K562 (cell line): ENCODE measurements at regions not wholly inside any gene's neighbourhood (a gene's known extent, or its start where the extent isn't known, plus 50 kb on each side); places are given as distances from the start of the nearest gene placed in this dataset.

Experiments
- ATAC-seq: fragments of 200-7000 bp; cut with Tn5 transposase; 3 replicates; pipeline ENCODE4 v1.9.1; 2020; ENCODE audit warnings: moderate library complexity
- BruUV-seq: library from RNA; stranded (reverse); fragments of 400-500 nt; replicated peaks from 2 replicates; lab custom pipeline; 2021; lab: Mats Ljungman, UMichigan
- CTCF ChIA-PET: fragments of 300-600 bp; formaldehyde crosslinking; extraction: SDS; loops from one replicate; lab custom pipeline; 2021; ENCODE audit warnings: low intra/inter-chr PET ratio; lab: Yijun Ruan, JAX
- POLR2A ChIA-PET: fragments of 300-600, 350-650 bp; sonication (Branson Sonifier 250); formaldehyde crosslinking; extraction: SDS; loops from one replicate; lab custom pipeline; 2021; ENCODE audit warnings: antibody characterized with exemption, inconsistent platforms; lab: Yijun Ruan, JAX
- DNase-seq, 4 experiments: peaks; one replicate each; pipeline versions ENCODE4 v3.0.0 to v3.0.0-alpha.2; 2011 to 2018; ENCODE audit warnings: low spot score in 3 of 4, mixed read lengths in 3 of 4; ENCODE audit errors: extremely low read depth in 1 of 4
- FAIRE-seq: peaks from 2 replicates; lab custom pipeline; 2011; peaks lifted over from hg19 to GRCh38; lab: Jason Lieb, UNC
- H2AFZ ChIP-seq: 2 replicates; pipeline ENCODE4 v1.6.0; 2011; ENCODE audit warnings: low read depth, low read length, control low read depth, inconsistent platforms
- H3K27ac ChIP-seq: fragments of 200-600 bp; 3 replicates; pipeline ENCODE4 v1.8.0; 2011; ENCODE audit warnings: low read depth, mild to moderate bottlenecking, control low read depth, inconsistent platforms, low read length, moderate library complexity, mixed read lengths; ENCODE audit errors: extremely low read depth
- H3K27me3 ChIP-seq, 2 experiments: fragments of 300-600 bp in 1 of 2; 2 replicates in 1 of 2; 3 replicates in 1 of 2; pipeline versions ENCODE4 v1.6.0 to v1.8.0; 2011; ENCODE audit warnings: inconsistent platforms in 2 of 2, low read length in 2 of 2, mild to moderate bottlenecking in 1 of 2, mixed read lengths in 1 of 2, moderate library complexity in 1 of 2; ENCODE audit not compliant: control insufficient read depth in 2 of 2, insufficient read depth in 2 of 2
- H3K36me3 ChIP-seq: fragments of 300-600 bp; 3 replicates; pipeline ENCODE4 v1.8.0; 2011; ENCODE audit warnings: mild to moderate bottlenecking, low read length, inconsistent platforms; ENCODE audit not compliant: control insufficient read depth, insufficient read depth
- H3K4me1 ChIP-seq, 2 experiments: fragments of 200-600 bp in 1 of 2; replicated peaks in 1 of 2; 2 replicates in 1 of 2; 3 replicates in 1 of 2; pipeline versions ENCODE4 v1.5.1 to v1.8.0; 2011; ENCODE audit warnings: inconsistent platforms in 2 of 2, low read length in 2 of 2, mild to moderate bottlenecking in 1 of 2, mixed read lengths in 1 of 2, moderate library complexity in 1 of 2; ENCODE audit not compliant: control insufficient read depth in 2 of 2, insufficient read depth in 2 of 2
- H3K4me2 ChIP-seq: 2 replicates; pipeline ENCODE4 v1.6.1; 2011; ENCODE audit warnings: low read length, control low read depth, inconsistent platforms, mixed read lengths; ENCODE audit not compliant: insufficient read depth
- H3K4me3 ChIP-seq: fragments of 200-600 bp; sonication (generic), shearing (Covaris generic); 2 replicates; pipeline ENCODE4 v1.5.1; 2016; ENCODE audit warnings: control low read depth, inconsistent platforms
- H3K79me2 ChIP-seq: fragments of 200-600 bp; 3 replicates; pipeline ENCODE4 v1.8.0; 2011; ENCODE audit warnings: low read length, inconsistent platforms; ENCODE audit not compliant: control insufficient read depth, insufficient read depth
- H3K9ac ChIP-seq, 2 experiments: 2 replicates each; pipeline versions ENCODE4 v1.6.0 to v1.6.1; 2011; ENCODE audit warnings: low read depth in 2 of 2, low read length in 2 of 2, control low read depth in 1 of 2, inconsistent platforms in 1 of 2, mild to moderate bottlenecking in 1 of 2, mixed read lengths in 1 of 2; ENCODE audit not compliant: insufficient read depth in 1 of 2
- H3K9me1 ChIP-seq: one replicate; pipeline ENCODE4 v1.6.0; 2011; ENCODE audit warnings: inconsistent platforms, mild to moderate bottlenecking, low read length, moderate library complexity; ENCODE audit not compliant: control insufficient read depth, insufficient read depth
- H3K9me3 ChIP-seq: replicated peaks from 2 replicates; pipeline ENCODE4 v1.5.1; 2011; ENCODE audit warnings: low read depth, low read length, inconsistent platforms; ENCODE audit not compliant: control insufficient read depth, insufficient read depth
- H4K20me1 ChIP-seq: replicated peaks from 2 replicates; pipeline ENCODE4 v1.6.1; 2011; ENCODE audit warnings: low read length, inconsistent platforms, mixed read lengths; ENCODE audit not compliant: control insufficient read depth, insufficient read depth
- GATAD2A ChIP-seq: fragments of 450-650 bp; IDR thresholded peaks from 2 replicates; pipeline ENCODE4 v1.6.1; 2017
- HDAC1 ChIP-seq, 2 experiments: fragments of 450-650 bp; IDR thresholded peaks; 2 replicates each; pipeline ENCODE4 v1.6.1; 2016 to 2017; ENCODE audit warnings: inconsistent platforms in 1 of 2, mild to moderate bottlenecking in 1 of 2, moderate library complexity in 1 of 2
- RBM25 ChIP-seq: fragments of 200-400 bp; formaldehyde crosslinking; IDR thresholded peaks from 2 replicates; pipeline ENCODE4 v1.6.1; 2018; ENCODE audit warnings: low read length, low read depth, moderate library complexity; ENCODE audit not compliant: severe bottlenecking
- THRAP3 ChIP-seq: fragments of 450-650 bp; IDR thresholded peaks from 2 replicates; pipeline ENCODE4 v1.6.1; 2016; ENCODE audit warnings: mild to moderate bottlenecking, inconsistent platforms, borderline replicate concordance
- WGBS: fragments of 100-300 bp; shearing (Covaris generic); methylation state at CpG from one replicate; pipeline ENCODE4 v1.1.6; 2016; ENCODE audit warnings: low coverage, mixed read lengths; ENCODE audit not compliant: insufficient coverage; ENCODE audit errors: missing lambda C conversion rate; 5-methylcytosine and 5-hydroxymethylcytosine counted together
- in situ Hi-C: fragments of 300-500 bp; cut with MboI; formaldehyde crosslinking; loops from 4 replicates; pipeline ENCODE4 v1.15.0; 2018; ENCODE audit warnings: inconsistent platforms, mixed read lengths
- intact Hi-C: fragments of 100-400 bp; cut with micrococcal nuclease; formaldehyde crosslinking; loops from 2 replicates; pipeline ENCODE4 v1.14.2; 2022
- TF ChIP-seq, protein P1 (sequence below), 2 experiments: fragments of 450-650 bp; formaldehyde crosslinking in 1 of 2; IDR thresholded peaks; 2 replicates each; pipeline versions ENCODE4 v1.4.0 to v1.6.1; 2014 to 2020; ENCODE audit warnings: mild to moderate bottlenecking in 2 of 2, borderline replicate concordance in 1 of 2, low read depth in 1 of 2

DNA sequence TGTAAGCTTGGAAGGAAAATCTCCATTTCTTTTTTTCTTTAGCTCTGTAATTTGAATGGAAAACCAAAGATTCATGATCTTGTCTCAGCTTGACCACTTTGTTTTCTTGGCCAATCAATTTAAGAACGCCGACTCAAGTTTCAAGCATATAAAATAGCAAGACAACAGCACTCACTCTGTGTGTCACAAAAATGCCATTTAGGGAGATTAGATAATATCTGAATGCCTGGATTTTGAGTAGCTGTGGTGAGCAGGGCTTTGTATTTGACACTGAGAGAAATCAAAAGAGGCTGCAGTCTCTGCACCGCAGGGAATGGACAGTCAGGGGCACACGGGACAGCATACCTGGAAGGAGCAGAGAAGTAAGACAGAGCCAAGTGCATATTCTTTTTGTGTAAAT, 209.5 kb upstream of the SLC10A2 start (continued):
- TF ChIP-seq, protein P1, sequence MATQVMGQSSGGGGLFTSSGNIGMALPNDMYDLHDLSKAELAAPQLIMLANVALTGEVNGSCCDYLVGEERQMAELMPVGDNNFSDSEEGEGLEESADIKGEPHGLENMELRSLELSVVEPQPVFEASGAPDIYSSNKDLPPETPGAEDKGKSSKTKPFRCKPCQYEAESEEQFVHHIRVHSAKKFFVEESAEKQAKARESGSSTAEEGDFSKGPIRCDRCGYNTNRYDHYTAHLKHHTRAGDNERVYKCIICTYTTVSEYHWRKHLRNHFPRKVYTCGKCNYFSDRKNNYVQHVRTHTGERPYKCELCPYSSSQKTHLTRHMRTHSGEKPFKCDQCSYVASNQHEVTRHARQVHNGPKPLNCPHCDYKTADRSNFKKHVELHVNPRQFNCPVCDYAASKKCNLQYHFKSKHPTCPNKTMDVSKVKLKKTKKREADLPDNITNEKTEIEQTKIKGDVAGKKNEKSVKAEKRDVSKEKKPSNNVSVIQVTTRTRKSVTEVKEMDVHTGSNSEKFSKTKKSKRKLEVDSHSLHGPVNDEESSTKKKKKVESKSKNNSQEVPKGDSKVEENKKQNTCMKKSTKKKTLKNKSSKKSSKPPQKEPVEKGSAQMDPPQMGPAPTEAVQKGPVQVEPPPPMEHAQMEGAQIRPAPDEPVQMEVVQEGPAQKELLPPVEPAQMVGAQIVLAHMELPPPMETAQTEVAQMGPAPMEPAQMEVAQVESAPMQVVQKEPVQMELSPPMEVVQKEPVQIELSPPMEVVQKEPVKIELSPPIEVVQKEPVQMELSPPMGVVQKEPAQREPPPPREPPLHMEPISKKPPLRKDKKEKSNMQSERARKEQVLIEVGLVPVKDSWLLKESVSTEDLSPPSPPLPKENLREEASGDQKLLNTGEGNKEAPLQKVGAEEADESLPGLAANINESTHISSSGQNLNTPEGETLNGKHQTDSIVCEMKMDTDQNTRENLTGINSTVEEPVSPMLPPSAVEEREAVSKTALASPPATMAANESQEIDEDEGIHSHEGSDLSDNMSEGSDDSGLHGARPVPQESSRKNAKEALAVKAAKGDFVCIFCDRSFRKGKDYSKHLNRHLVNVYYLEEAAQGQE (IDR thresholded peaks at IDR 0.05; ENCODE audit: borderline replicate concordance), result no peak
- TF ChIP-seq, protein P1 (CRISPR knock-in tag; IDR thresholded peaks at IDR 0.05; ENCODE audit: low read depth), result no peak
- TF ChIP-seq GATAD2A (no peak), RBM25 (no peak)

- H3K9me3 ChIP-seq, result no peaks in the 10 kb centered on the region
- H3K4me3 ChIP-seq, result no peak overlapping the region
- FAIRE-seq (no peak), DNase-seq (no peak), ATAC-seq (no peak)
- H3K27ac ChIP-seq, result no peak overlapping the region
- no peak overlapping the region for H3K4me2 ChIP-seq
- ChIA-PET CTCF (no interaction called here), POLR2A (no interaction called here)
- H3K79me2 ChIP-seq, result no peaks in the 10 kb centered on the region
- no peak overlapping the region for H3K9ac ChIP-seq
- TF ChIP-seq THRAP3, result no peak
- no peak for TF ChIP-seq HDAC1 (IDR thresholded peaks at IDR 0.05)
- intact Hi-C loops, result no loop called here
- H4K20me1 ChIP-seq, result no peaks in the 10 kb centered on the region
- H3K4me1 ChIP-seq, result no peaks in the 10 kb centered on the region
- in situ Hi-C loops, result no loop called here
- no peak overlapping the region for H2AFZ ChIP-seq
- 0% methylated on average over 2 of the region's 2 CpGs for WGBS
- no peaks in the 10 kb centered on the region for H3K27me3 ChIP-seq
- no TSS peak for BruUV-seq
- no peaks in the 10 kb centered on the region for H3K36me3 ChIP-seq
- no peaks in the 10 kb centered on the region for H3K9me1 ChIP-seq
Measured at GRCh38 chr13:103275081-103275480, 208.9 kb upstream of the SLC10A2 start.
